Caco-2 (cell line): ENCODE measurements at regions not wholly inside any gene's neighbourhood (a gene's known extent, or its start where the extent isn't known, plus 50 kb on each side); places are given as distances from the start of the nearest gene placed in this dataset.

Experiments
- BruUV-seq: library from RNA; stranded (reverse); fragments of 400-500 nt; replicated peaks from 2 replicates; lab custom pipeline; 2021; lab: Mats Ljungman, UMichigan
- CTCF ChIA-PET: fragments of 300-600 bp; sonication (Branson Sonifier 250); formaldehyde crosslinking; loops from one replicate; lab custom pipeline; 2022; ENCODE audit warnings: antibody characterized with exemption; lab: Charles Lee
- POLR2A ChIA-PET: fragments of 300-600 bp; sonication (Branson Sonifier 250); formaldehyde crosslinking; loops from one replicate; lab custom pipeline; 2022; ENCODE audit warnings: antibody characterized with exemption; lab: Charles Lee
- DNase-seq, 2 experiments: peaks; one replicate each; pipeline versions ENCODE4 v3.0.0 to v3.0.0-alpha.2; 2020 to 2022
- H3K27me3 ChIP-seq: replicated peaks from 2 replicates; pipeline ENCODE4 v1.6.0; 2011; ENCODE audit warnings: low read length; ENCODE audit not compliant: control insufficient read depth, insufficient read depth
- H3K36me3 ChIP-seq: 2 replicates; pipeline ENCODE4 v1.5.1; 2011; ENCODE audit warnings: low read length; ENCODE audit not compliant: control insufficient read depth, insufficient read depth
- H3K4me1 ChIP-seq: fragments of 250-450 bp; sonication (Bioruptor Pico); 2 replicates; pipeline ENCODE4 v1.5.1; 2020; ENCODE audit warnings: mild to moderate bottlenecking
- H3K4me3 ChIP-seq: 2 replicates; pipeline ENCODE4 v1.5.1; 2011; ENCODE audit warnings: low read depth, mild to moderate bottlenecking, control low read depth, low read length
- H3K9me3 ChIP-seq: fragments of 250-450 bp; sonication (Bioruptor Pico); 2 replicates; pipeline ENCODE4 v1.5.1; 2020; ENCODE audit warnings: mild to moderate bottlenecking, moderate library complexity
- H3K27ac Mint-ChIP-seq: one replicate; pipeline ENCODE4 v1.8.0; 2022; ENCODE audit warnings: mixed read lengths; ENCODE audit not compliant: unreplicated experiment
- H3K27me3 Mint-ChIP-seq: one replicate; pipeline ENCODE4 v1.8.0; 2022; ENCODE audit warnings: mixed read lengths; ENCODE audit not compliant: insufficient read depth, unreplicated experiment
- H3K36me3 Mint-ChIP-seq: one replicate; pipeline ENCODE4 v1.8.0; 2022; ENCODE audit warnings: mild to moderate bottlenecking, mixed read lengths; ENCODE audit not compliant: insufficient read depth, unreplicated experiment
- H3K4me1 Mint-ChIP-seq: one replicate; pipeline ENCODE4 v1.8.0; 2022; ENCODE audit warnings: low read depth, mixed read lengths; ENCODE audit not compliant: unreplicated experiment
- H3K4me3 Mint-ChIP-seq: one replicate; pipeline ENCODE4 v1.8.0; 2022; ENCODE audit warnings: mild to moderate bottlenecking, moderate library complexity, mixed read lengths; ENCODE audit not compliant: unreplicated experiment
- H3K9me3 Mint-ChIP-seq: one replicate; pipeline ENCODE4 v1.8.0; 2022; ENCODE audit warnings: mixed read lengths; ENCODE audit not compliant: unreplicated experiment
- CTCF ChIP-seq, 2 experiments: fragments of 200-600 bp in 1 of 2; IDR thresholded peaks; 1 replicate in 1 of 2; 2 replicates in 1 of 2; pipeline versions ENCODE4 v1.5.1 to v1.8.0; 2011 to 2022; ENCODE audit warnings: antibody characterized with exemption in 1 of 2, control low read depth in 1 of 2, inconsistent platforms in 1 of 2, low read depth in 1 of 2, low read length in 1 of 2, mild to moderate bottlenecking in 1 of 2, moderate library complexity in 1 of 2; ENCODE audit not compliant: insufficient read depth in 1 of 2, severe bottlenecking in 1 of 2, unreplicated experiment in 1 of 2
- intact Hi-C: fragments of 100-400 bp; cut with micrococcal nuclease; formaldehyde crosslinking; loops from one replicate; pipeline ENCODE4 v1.10.0; 2022; ENCODE audit not compliant: unreplicated experiment

DNA sequence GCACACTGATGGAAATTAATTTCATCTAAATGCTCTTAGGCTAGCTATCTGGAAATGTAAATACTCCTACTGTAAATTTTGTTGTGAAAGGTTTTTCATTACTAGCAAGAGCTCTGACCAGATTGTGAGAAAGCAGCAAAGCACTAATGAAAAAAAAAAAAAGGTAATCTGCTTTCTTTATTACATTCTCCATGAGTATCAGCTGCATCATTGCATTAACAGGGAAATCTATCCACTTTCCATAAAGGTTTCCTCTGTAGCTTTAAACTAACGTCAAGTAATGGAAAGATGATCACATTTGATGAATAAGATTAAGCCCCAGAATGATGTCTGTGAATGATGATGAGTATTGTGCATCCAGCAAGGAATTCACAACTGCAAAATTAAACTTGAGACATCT, 790.6 kb upstream of the TYRP1 start:
- Histone ChIP-seq H3K4me3 (no peak overlapping the region), H3K4me1 (no peaks in the 10 kb centered on the region), H3K36me3 (no peaks in the 10 kb centered on the region), H3K9me3 (no peaks in the 10 kb centered on the region), H3K27me3 (no peaks in the 10 kb centered on the region)
- no TSS peak for BruUV-seq
- CTCF ChIA-PET, result no interaction called here
- TF ChIP-seq CTCF (IDR thresholded peaks at IDR 0.05; ENCODE audit: insufficient read depth in 1 of 2, low read depth in 1 of 2, low read length in 1 of 2, severe bottlenecking in 1 of 2, unreplicated experiment in 1 of 2), result no peak
- no peak overlapping the region for H3K4me3 Mint-ChIP-seq
- no peaks in the 10 kb centered on the region for H3K9me3 Mint-ChIP-seq
- intact Hi-C loops, result no loop called here
- POLR2A ChIA-PET, result no interaction called here
- no peaks in the 10 kb centered on the region for H3K4me1 Mint-ChIP-seq
- DNase-seq, result no peak
- no peaks in the 10 kb centered on the region for H3K27me3 Mint-ChIP-seq
- no peaks in the 10 kb centered on the region for H3K36me3 Mint-ChIP-seq
- no peak overlapping the region for H3K27ac Mint-ChIP-seq

- intact Hi-C loops, result no loop called here
- H3K4me3 ChIP-seq, result no peak overlapping the region
- CTCF ChIA-PET, result no interaction called here
- no peaks in the 10 kb centered on the region for H3K27me3 Mint-ChIP-seq
- H3K9me3 Mint-ChIP-seq, result no peaks in the 10 kb centered on the region
- no peak for TF ChIP-seq CTCF (IDR thresholded peaks at IDR 0.05; ENCODE audit: insufficient read depth in 1 of 2, low read depth in 1 of 2, low read length in 1 of 2, severe bottlenecking in 1 of 2, unreplicated experiment in 1 of 2)
- no TSS peak for BruUV-seq
- H3K36me3 ChIP-seq, result no peaks in the 10 kb centered on the region
- H3K9me3 ChIP-seq, result no peaks in the 10 kb centered on the region
- POLR2A ChIA-PET, result no interaction called here
- H3K4me3 Mint-ChIP-seq, result no peak overlapping the region
- no peaks in the 10 kb centered on the region for H3K27me3 ChIP-seq
- no peaks in the 10 kb centered on the region for H3K36me3 Mint-ChIP-seq
- no peak for DNase-seq
- no peak overlapping the region for H3K27ac Mint-ChIP-seq
- H3K4me1 Mint-ChIP-seq, result no peaks in the 10 kb centered on the region
- no peaks in the 10 kb centered on the region for H3K4me1 ChIP-seq
These were observed 777.5 kb upstream of the TYRP1 start for GRCh38 chr9:11915699-11916098.

DNA sequence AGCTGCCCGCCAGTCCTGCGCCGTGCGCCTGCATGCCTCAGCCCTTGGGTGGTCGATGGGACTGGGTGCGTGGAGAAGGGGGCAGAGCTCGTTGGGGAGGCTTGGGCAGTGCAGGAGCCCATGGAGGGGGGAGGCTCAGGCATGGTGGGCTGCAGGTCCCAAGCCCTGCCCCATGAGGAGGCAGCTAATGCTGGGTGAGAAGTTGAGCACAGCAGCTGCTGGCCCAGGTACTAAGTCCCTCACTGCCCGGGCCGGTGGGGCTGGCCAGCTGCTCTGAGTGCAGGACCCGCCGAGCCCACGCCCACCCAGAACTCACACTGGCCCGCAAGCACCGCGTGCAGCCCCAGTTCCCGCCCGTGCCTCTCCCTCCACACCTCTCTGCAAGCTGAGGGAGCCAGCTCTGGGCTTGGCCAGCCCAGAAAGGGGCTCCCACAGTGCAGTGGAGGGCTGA, 764.3 kb upstream of the TYRP1 start:
- Mint-ChIP-seq H3K27ac (no peak overlapping the region), H3K36me3 (no peaks in the 10 kb centered on the region), H3K4me3 (no peak overlapping the region), H3K4me1 (no peaks in the 10 kb centered on the region), H3K9me3 (no peaks in the 10 kb centered on the region), H3K27me3 (no peaks in the 10 kb centered on the region)
- Histone ChIP-seq H3K4me3 (no peak overlapping the region), H3K4me1 (no peaks in the 10 kb centered on the region), H3K27me3 (no peaks in the 10 kb centered on the region), H3K36me3 (no peaks in the 10 kb centered on the region), H3K9me3 (no peaks in the 10 kb centered on the region)
- TF ChIP-seq CTCF (IDR thresholded peaks at IDR 0.05; ENCODE audit: insufficient read depth in 1 of 2, low read depth in 1 of 2, low read length in 1 of 2, severe bottlenecking in 1 of 2, unreplicated experiment in 1 of 2), result no peak
- no peak for DNase-seq
- POLR2A ChIA-PET, result no interaction called here
- intact Hi-C loops, result no loop called here
- CTCF ChIA-PET, result no interaction called here
- no TSS peak for BruUV-seq
